Neural cell (in vitro differentiated cells): ENCODE measurements at regions not wholly inside any gene's neighbourhood (a gene's known extent, or its start where the extent isn't known, plus 50 kb on each side); places are given as distances from the start of the nearest gene placed in this dataset.
"Not testable (repeated sequence)": the region's sequence is repeated elsewhere in the genome, so short reads cannot be mapped to it uniquely, and the experiment has no call there.

Source experiments
- H2AFZ ChIP-seq: fragments of 200-600, 300-800 bp; sonication (generic), shearing (Covaris generic); 2 replicates; pipeline ENCODE4 v1.6.0; 2014; ENCODE audit warnings: low read depth, mild to moderate bottlenecking, antibody characterized with exemption, low read length, moderate library complexity
- H3F3A ChIP-seq: fragments of 200-600 bp; shearing (Covaris generic); 2 replicates; pipeline ENCODE4 v1.6.1; 2016; ENCODE audit warnings: mild to moderate bottlenecking, moderate library complexity, mixed read lengths, antibody characterized with exemption, low read length; ENCODE audit not compliant: insufficient read depth, poor library complexity, severe bottlenecking
- H3K27ac ChIP-seq: fragments of 200-600, 300-800 bp; sonication (generic), shearing (Covaris generic); 2 replicates; pipeline ENCODE4 v1.5.1; 2014; ENCODE audit warnings: mild to moderate bottlenecking, low read length, moderate library complexity
- H3K27me3 ChIP-seq: fragments of 300-800, 200-600 bp; sonication (generic), shearing (Covaris generic); 2 replicates; pipeline ENCODE4 v1.6.0; 2014; ENCODE audit warnings: mild to moderate bottlenecking, low read depth, low read length, moderate library complexity; ENCODE audit not compliant: insufficient read depth
- H3K36me3 ChIP-seq: fragments of 300-800, 200-600 bp; sonication (generic), shearing (Covaris generic); 2 replicates; pipeline ENCODE4 v1.5.1; 2014; ENCODE audit warnings: mild to moderate bottlenecking, antibody characterized with exemption, low read length, moderate library complexity; ENCODE audit not compliant: insufficient read depth
- H3K4me2 ChIP-seq: fragments of 300-800, 200-600 bp; sonication (generic), shearing (Covaris generic); 2 replicates; pipeline ENCODE4 v1.6.0; 2014; ENCODE audit warnings: mild to moderate bottlenecking, low read length
- H3K4me3 ChIP-seq: fragments of 300-800, 200-600 bp; sonication (generic), shearing (Covaris generic); 2 replicates; pipeline ENCODE4 v1.5.1; 2014; ENCODE audit warnings: mild to moderate bottlenecking, low read length, moderate library complexity
- H3K79me2 ChIP-seq: fragments of 200-600 bp; shearing (Covaris generic); replicated peaks from 2 replicates; pipeline ENCODE4 v1.6.0; 2014; ENCODE audit warnings: mild to moderate bottlenecking, low read length, moderate library complexity; ENCODE audit not compliant: insufficient read depth
- H3K9ac ChIP-seq: fragments of 300-800, 200-600 bp; sonication (generic), shearing (Covaris generic); 2 replicates; pipeline ENCODE4 v1.6.1; 2016; ENCODE audit warnings: mild to moderate bottlenecking, low read length, mixed read lengths
- H3K9me2 ChIP-seq: fragments of 200-600 bp; shearing (Covaris generic); 2 replicates; pipeline ENCODE4 v1.6.1; 2016; ENCODE audit warnings: mild to moderate bottlenecking, low read length, mixed read lengths; ENCODE audit not compliant: insufficient read depth
- H3K9me3 ChIP-seq: fragments of 200-600, 300-800 bp; sonication (generic), shearing (Covaris generic); 2 replicates; pipeline ENCODE4 v1.6.1; 2016; ENCODE audit warnings: mild to moderate bottlenecking, mixed run types, low read length, moderate library complexity, mixed read lengths
- H4K20me1 ChIP-seq: fragments of 200-600 bp; shearing (Covaris generic); 2 replicates; pipeline ENCODE4 v1.6.1; 2016; ENCODE audit warnings: mild to moderate bottlenecking, mixed run types; ENCODE audit not compliant: insufficient read depth
- EP300 ChIP-seq: fragments of 450-650 bp; conservative IDR thresholded peaks from 2 replicates; pipeline ENCODE4 v1.6.1; 2014; ENCODE audit warnings: antibody characterized with exemption, mild to moderate bottlenecking, moderate library complexity; ENCODE audit not compliant: poor library complexity, severe bottlenecking
- EZH2 ChIP-seq: fragments of 200-600, 300-800 bp; shearing (Covaris generic), sonication (generic); IDR thresholded peaks from 2 replicates; pipeline ENCODE4 v1.6.1; 2014; ENCODE audit warnings: antibody characterized with exemption, low read length, borderline replicate concordance, mild to moderate bottlenecking; ENCODE audit not compliant: insufficient read depth, poor library complexity, severe bottlenecking
- MXI1 ChIP-seq: fragments of 450-650 bp; conservative IDR thresholded peaks from 2 replicates; pipeline ENCODE4 v1.6.1; 2014; ENCODE audit warnings: antibody characterized with exemption, mild to moderate bottlenecking; ENCODE audit not compliant: poor library complexity, severe bottlenecking
- POLR2AphosphoS5 ChIP-seq: IDR thresholded peaks from 2 replicates; pipeline ENCODE4 v1.6.1; 2012
- RAD21 ChIP-seq: fragments of 450-650 bp; conservative IDR thresholded peaks from 2 replicates; pipeline ENCODE4 v1.6.1; 2014; ENCODE audit warnings: antibody characterized with exemption, mild to moderate bottlenecking, moderate library complexity
- SMC3 ChIP-seq: fragments of 450-650 bp; conservative IDR thresholded peaks from 2 replicates; pipeline ENCODE4 v1.6.1; 2014; ENCODE audit warnings: antibody characterized with exemption, mild to moderate bottlenecking, moderate library complexity; ENCODE audit not compliant: poor library complexity
- TAF1 ChIP-seq: IDR thresholded peaks from 2 replicates; pipeline ENCODE4 v1.6.1; 2012; ENCODE audit warnings: low read depth
- TF ChIP-seq, protein P1 (sequence below): IDR thresholded peaks from 2 replicates; pipeline ENCODE4 v1.6.1; 2012; ENCODE audit warnings: borderline replicate concordance
- TF ChIP-seq, protein P2 (sequence below): fragments of 450-650 bp; IDR thresholded peaks from 2 replicates; pipeline ENCODE4 v1.5.1; 2014; ENCODE audit warnings: antibody characterized with exemption, mild to moderate bottlenecking, moderate library complexity; ENCODE audit not compliant: poor library complexity, severe bottlenecking

DNA sequence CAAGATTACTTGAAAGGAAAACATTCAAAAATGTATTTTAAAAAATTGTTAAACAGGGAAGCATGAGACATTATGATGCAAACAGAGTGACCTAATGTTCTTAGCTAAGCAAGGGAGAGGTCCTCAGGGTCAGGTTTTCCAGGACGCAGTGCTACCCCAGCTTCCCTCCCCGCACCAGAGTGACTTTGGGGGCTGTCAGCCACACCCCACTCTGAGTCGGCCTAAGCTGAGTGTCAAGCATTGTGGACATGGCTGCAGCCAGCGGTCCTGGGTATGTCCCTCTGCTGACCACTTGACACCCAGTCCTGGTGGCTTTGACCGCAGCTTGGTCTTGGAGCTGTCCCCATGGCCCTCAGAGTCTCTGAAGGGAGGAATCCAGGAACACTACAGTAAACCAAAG, 54.9 kb upstream of the CD93 start:
- Histone ChIP-seq H2AFZ (no peak overlapping the region), H3K9me3 (no peaks in the 10 kb centered on the region), H3K36me3 (no peaks in the 10 kb centered on the region), H4K20me1 (no peaks in the 10 kb centered on the region), H3K9ac (no peak overlapping the region), H3K9me2 (no peaks in the 10 kb centered on the region), H3K27me3 (no peaks in the 10 kb centered on the region), H3K4me3 (no peak overlapping the region), H3F3A (no peaks in the 10 kb centered on the region), H3K27ac (no peak overlapping the region), H3K4me2 (no peak overlapping the region), H3K79me2 (no peaks in the 10 kb centered on the region)
- TF ChIP-seq SMC3 (no peak), MXI1 (no peak), POLR2AphosphoS5 (no peak)
- TF ChIP-seq, protein P1, sequence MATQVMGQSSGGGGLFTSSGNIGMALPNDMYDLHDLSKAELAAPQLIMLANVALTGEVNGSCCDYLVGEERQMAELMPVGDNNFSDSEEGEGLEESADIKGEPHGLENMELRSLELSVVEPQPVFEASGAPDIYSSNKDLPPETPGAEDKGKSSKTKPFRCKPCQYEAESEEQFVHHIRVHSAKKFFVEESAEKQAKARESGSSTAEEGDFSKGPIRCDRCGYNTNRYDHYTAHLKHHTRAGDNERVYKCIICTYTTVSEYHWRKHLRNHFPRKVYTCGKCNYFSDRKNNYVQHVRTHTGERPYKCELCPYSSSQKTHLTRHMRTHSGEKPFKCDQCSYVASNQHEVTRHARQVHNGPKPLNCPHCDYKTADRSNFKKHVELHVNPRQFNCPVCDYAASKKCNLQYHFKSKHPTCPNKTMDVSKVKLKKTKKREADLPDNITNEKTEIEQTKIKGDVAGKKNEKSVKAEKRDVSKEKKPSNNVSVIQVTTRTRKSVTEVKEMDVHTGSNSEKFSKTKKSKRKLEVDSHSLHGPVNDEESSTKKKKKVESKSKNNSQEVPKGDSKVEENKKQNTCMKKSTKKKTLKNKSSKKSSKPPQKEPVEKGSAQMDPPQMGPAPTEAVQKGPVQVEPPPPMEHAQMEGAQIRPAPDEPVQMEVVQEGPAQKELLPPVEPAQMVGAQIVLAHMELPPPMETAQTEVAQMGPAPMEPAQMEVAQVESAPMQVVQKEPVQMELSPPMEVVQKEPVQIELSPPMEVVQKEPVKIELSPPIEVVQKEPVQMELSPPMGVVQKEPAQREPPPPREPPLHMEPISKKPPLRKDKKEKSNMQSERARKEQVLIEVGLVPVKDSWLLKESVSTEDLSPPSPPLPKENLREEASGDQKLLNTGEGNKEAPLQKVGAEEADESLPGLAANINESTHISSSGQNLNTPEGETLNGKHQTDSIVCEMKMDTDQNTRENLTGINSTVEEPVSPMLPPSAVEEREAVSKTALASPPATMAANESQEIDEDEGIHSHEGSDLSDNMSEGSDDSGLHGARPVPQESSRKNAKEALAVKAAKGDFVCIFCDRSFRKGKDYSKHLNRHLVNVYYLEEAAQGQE, result no peak

DNA sequence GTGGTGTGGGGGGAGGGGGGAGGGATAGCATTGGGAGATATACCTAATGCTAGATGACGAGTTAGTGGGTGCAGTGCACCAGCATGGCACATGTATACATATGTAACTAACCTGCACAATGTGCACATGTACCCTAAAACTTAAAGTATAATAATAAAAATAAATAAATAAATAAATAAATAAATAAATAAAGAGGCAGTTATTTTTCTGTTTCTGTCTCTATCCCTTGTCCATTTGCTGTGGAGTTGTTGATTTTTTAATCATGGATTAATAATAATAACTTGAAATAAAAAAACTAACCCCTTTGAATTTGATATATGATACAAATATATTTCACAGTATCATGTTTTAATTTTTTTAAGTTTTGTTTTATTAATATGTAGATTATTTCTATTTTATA, 53.9 kb upstream of the CD93 start:
- not testable (repeated sequence) for H3K4me2 ChIP-seq, H4K20me1 ChIP-seq, H3K36me3 ChIP-seq, H3K9ac ChIP-seq, H3K79me2 ChIP-seq, H3K9me2 ChIP-seq, H3F3A ChIP-seq, H2AFZ ChIP-seq, H3K27me3 ChIP-seq, H3K9me3 ChIP-seq, H3K4me3 ChIP-seq, H3K27ac ChIP-seq

DNA sequence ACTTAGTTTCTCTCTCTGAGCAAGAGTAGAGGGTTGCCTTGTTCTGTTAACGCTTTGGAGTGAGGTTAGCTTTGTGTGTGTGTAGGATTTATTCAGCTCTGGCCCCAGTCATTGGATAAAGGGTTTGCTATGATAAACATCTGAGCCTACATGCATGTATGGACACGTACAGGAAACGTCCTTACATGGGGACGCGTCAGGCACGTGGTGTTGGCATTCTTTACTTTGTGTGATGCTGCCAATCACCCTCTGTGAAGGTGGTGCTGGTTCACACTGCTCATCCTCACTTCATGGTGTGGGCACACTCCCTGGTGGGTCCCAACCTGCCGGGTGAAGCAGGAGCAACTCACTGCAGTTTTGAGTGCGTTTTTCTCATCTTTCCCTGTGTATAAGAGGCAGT, 53.4 kb upstream of the CD93 start:
- Histone ChIP-seq H3K9me2 (no peaks in the 10 kb centered on the region), H3K36me3 (no peaks in the 10 kb centered on the region), H3K9ac (no peak overlapping the region), H3K79me2 (no peaks in the 10 kb centered on the region), H3K27ac (no peak overlapping the region), H3K4me2 (no peak overlapping the region), H2AFZ (no peak overlapping the region), H4K20me1 (no peaks in the 10 kb centered on the region), H3F3A (no peaks in the 10 kb centered on the region), H3K9me3 (no peaks in the 10 kb centered on the region), H3K27me3 (no peaks in the 10 kb centered on the region), H3K4me3 (no peak overlapping the region)
- no peak for TF ChIP-seq EP300
- TF ChIP-seq, protein P2, sequence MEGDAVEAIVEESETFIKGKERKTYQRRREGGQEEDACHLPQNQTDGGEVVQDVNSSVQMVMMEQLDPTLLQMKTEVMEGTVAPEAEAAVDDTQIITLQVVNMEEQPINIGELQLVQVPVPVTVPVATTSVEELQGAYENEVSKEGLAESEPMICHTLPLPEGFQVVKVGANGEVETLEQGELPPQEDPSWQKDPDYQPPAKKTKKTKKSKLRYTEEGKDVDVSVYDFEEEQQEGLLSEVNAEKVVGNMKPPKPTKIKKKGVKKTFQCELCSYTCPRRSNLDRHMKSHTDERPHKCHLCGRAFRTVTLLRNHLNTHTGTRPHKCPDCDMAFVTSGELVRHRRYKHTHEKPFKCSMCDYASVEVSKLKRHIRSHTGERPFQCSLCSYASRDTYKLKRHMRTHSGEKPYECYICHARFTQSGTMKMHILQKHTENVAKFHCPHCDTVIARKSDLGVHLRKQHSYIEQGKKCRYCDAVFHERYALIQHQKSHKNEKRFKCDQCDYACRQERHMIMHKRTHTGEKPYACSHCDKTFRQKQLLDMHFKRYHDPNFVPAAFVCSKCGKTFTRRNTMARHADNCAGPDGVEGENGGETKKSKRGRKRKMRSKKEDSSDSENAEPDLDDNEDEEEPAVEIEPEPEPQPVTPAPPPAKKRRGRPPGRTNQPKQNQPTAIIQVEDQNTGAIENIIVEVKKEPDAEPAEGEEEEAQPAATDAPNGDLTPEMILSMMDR, result no peak
- TF ChIP-seq, protein P1, result no peak
- no peak for TF ChIP-seq RAD21
- no peak for TF ChIP-seq EZH2
- TF ChIP-seq POLR2AphosphoS5, result no peak
- TF ChIP-seq MXI1, result no peak
- TF ChIP-seq TAF1, result no peak
